Naive B cell (primary cell): ENCODE measurements at regions not wholly inside any gene's neighbourhood (a gene's known extent, or its start where the extent isn't known, plus 50 kb on each side); places are given as distances from the start of the nearest gene placed in this dataset.

Experiments used
- ATAC-seq, 2 donors: fragments of 150-1000 bp; cut with Tn5 transposase; 2 replicates each; pipeline ENCODE4 v1.10.0; 2021; ENCODE audit warnings: low read depth in 2 of 2, mild to moderate bottlenecking in 2 of 2, moderate library complexity in 2 of 2
- DNase-seq: peaks from one replicate; pipeline ENCODE4 v3.0.0; 2022
- H3K27ac Mint-ChIP-seq, 6 donors: one replicate each; pipeline ENCODE4 v1.8.0; 2020 to 2022; ENCODE audit warnings: mild to moderate bottlenecking in 6 of 6, mixed read lengths in 6 of 6, moderate library complexity in 5 of 6, inconsistent platforms in 2 of 6
- H3K27me3 Mint-ChIP-seq, 3 donors: one replicate each; pipeline ENCODE4 v1.8.0; 2021 to 2022; ENCODE audit warnings: mixed read lengths in 3 of 3, mild to moderate bottlenecking in 1 of 3
- H3K36me3 Mint-ChIP-seq, 2 donors: one replicate each; pipeline ENCODE4 v1.8.0; 2020 to 2022; ENCODE audit warnings: mixed read lengths in 2 of 2, inconsistent platforms in 1 of 2, mild to moderate bottlenecking in 1 of 2
- H3K4me1 Mint-ChIP-seq, 3 donors: one replicate each; pipeline ENCODE4 v1.8.0; 2020 to 2022; ENCODE audit warnings: mixed read lengths in 3 of 3, inconsistent platforms in 1 of 3, mild to moderate bottlenecking in 1 of 3, moderate library complexity in 1 of 3
- H3K4me3 Mint-ChIP-seq, 8 donors: one replicate each; pipeline ENCODE4 v1.8.0; 2020 to 2022; ENCODE audit warnings: mild to moderate bottlenecking in 8 of 8, mixed read lengths in 8 of 8, moderate library complexity in 8 of 8, inconsistent platforms in 2 of 8
- H3K9me3 Mint-ChIP-seq, 7 donors: one replicate each; pipeline ENCODE4 v1.8.0; 2020 to 2022; ENCODE audit warnings: mixed read lengths in 7 of 7, mild to moderate bottlenecking in 5 of 7, inconsistent platforms in 2 of 7, moderate library complexity in 1 of 7

GRCh38 chr5:39726467-39726866 is 301.7 kb upstream of the DAB2 start:
- H3K27ac Mint-ChIP-seq, result no peak overlapping the region
- no peak overlapping the region for H3K4me3 Mint-ChIP-seq
- H3K36me3 Mint-ChIP-seq, result no peaks in the 10 kb centered on the region
- no peak for ATAC-seq
- H3K4me1 Mint-ChIP-seq, result no peaks in the 10 kb centered on the region
- H3K27me3 Mint-ChIP-seq, result no peaks in the 10 kb centered on the region
- no peak for DNase-seq
- H3K9me3 Mint-ChIP-seq, result no peaks in the 10 kb centered on the region

GRCh38 chr5:39721394-39721793 is 296.6 kb upstream of the DAB2 start:
- ATAC-seq, result no peak
- Mint-ChIP-seq H3K27ac (no peak overlapping the region), H3K27me3 (peaks cover 0 to 5% (median 0%) of the 10 kb centered on the region in 3 donors), H3K4me1 (no peaks in the 10 kb centered on the region), H3K36me3 (no peaks in the 10 kb centered on the region), H3K9me3 (no peaks in the 10 kb centered on the region), H3K4me3 (no peak overlapping the region)
- DNase-seq, result no peak

GRCh38 chr5:39720136-39720535 is 295.4 kb upstream of the DAB2 start:
- no peaks in the 10 kb centered on the region for H3K36me3 Mint-ChIP-seq

GRCh38 chr5:39717176-39717897 is 292.6 kb upstream of the DAB2 start:
- H3K27me3 Mint-ChIP-seq, result peaks cover 0 to 5% (median 0%) of the 10 kb centered on the region in 3 donors
- no peak for DNase-seq
- H3K4me1 Mint-ChIP-seq, result no peaks in the 10 kb centered on the region
- no peaks in the 10 kb centered on the region for H3K9me3 Mint-ChIP-seq
- no peak overlapping the region for H3K4me3 Mint-ChIP-seq
- H3K36me3 Mint-ChIP-seq, result no peaks in the 10 kb centered on the region
- no peak for ATAC-seq
- no peak overlapping the region for H3K27ac Mint-ChIP-seq

More at GRCh38 chr5:39720136-39720535, 295.4 kb upstream of the DAB2 start:
- Mint-ChIP-seq H3K27me3 (peaks cover 0 to 5% (median 0%) of the 10 kb centered on the region in 3 donors), H3K27ac (no peak overlapping the region), H3K4me3 (no peak overlapping the region), H3K9me3 (no peaks in the 10 kb centered on the region), H3K4me1 (no peaks in the 10 kb centered on the region)
- ATAC-seq (no peak), DNase-seq (no peak)

- DNase-seq, result peak; percentile 6
- Mint-ChIP-seq H3K27me3 (peaks cover 0 to 5% (median 0%) of the 10 kb centered on the region in 3 donors), H3K4me3 (no peak overlapping the region), H3K4me1 (no peaks in the 10 kb centered on the region), H3K27ac (no peak overlapping the region), H3K36me3 (no peaks in the 10 kb centered on the region), H3K9me3 (no peaks in the 10 kb centered on the region)
- ATAC-seq, result peak in 1 of 2 donors; percentile 41
These were observed 291.8 kb upstream of the DAB2 start for GRCh38 chr5:39716532-39717028.

- no peaks in the 10 kb centered on the region for H3K4me1 Mint-ChIP-seq
- H3K36me3 Mint-ChIP-seq, result no peaks in the 10 kb centered on the region
- peak; percentile 24 for DNase-seq
- H3K27me3 Mint-ChIP-seq, result peaks cover 3 to 11% (median 8%) of the 10 kb centered on the region in 3 donors
- ATAC-seq, result no peak
- H3K27ac Mint-ChIP-seq, result no peak overlapping the region
- H3K9me3 Mint-ChIP-seq, result no peaks in the 10 kb centered on the region
- H3K4me3 Mint-ChIP-seq, result no peak overlapping the region
These were observed 289.4 kb upstream of the DAB2 start for GRCh38 chr5:39714036-39714698.

GRCh38 chr5:39713250-39713916 is 288.6 kb upstream of the DAB2 start:
- no peak for ATAC-seq
- H3K9me3 Mint-ChIP-seq, result no peaks in the 10 kb centered on the region

GRCh38 chr5:39712316-39713249 is 287.8 kb upstream of the DAB2 start:
- no peak overlapping the region for H3K27ac Mint-ChIP-seq
- DNase-seq, result no peak
- H3K4me3 Mint-ChIP-seq, result no peak overlapping the region
- peaks cover 6 to 11% (median 8%) of the 10 kb centered on the region in 3 donors for H3K27me3 Mint-ChIP-seq
- no peak for ATAC-seq
- no peaks in the 10 kb centered on the region for H3K36me3 Mint-ChIP-seq
- no peaks in the 10 kb centered on the region for H3K4me1 Mint-ChIP-seq
- H3K9me3 Mint-ChIP-seq, result no peaks in the 10 kb centered on the region

More at GRCh38 chr5:39713250-39713916, 288.6 kb upstream of the DAB2 start:
- Mint-ChIP-seq H3K4me3 (no peak overlapping the region), H3K27ac (no peak overlapping the region), H3K27me3 (peaks cover 8 to 10% (median 8%) of the 10 kb centered on the region in 3 donors), H3K4me1 (no peaks in the 10 kb centered on the region), H3K36me3 (no peaks in the 10 kb centered on the region)
- DNase-seq, result no peak

- H3K27ac Mint-ChIP-seq, result no peak overlapping the region
- no peaks in the 10 kb centered on the region for H3K4me1 Mint-ChIP-seq
- ATAC-seq (no peak), DNase-seq (no peak)
- no peak overlapping the region for H3K4me3 Mint-ChIP-seq
- H3K9me3 Mint-ChIP-seq, result no peaks in the 10 kb centered on the region
- H3K36me3 Mint-ChIP-seq, result no peaks in the 10 kb centered on the region
- peaks cover 6 to 18% (median 11%) of the 10 kb centered on the region in 3 donors for H3K27me3 Mint-ChIP-seq
These were observed 287.0 kb upstream of the DAB2 start for GRCh38 chr5:39711821-39712220.

GRCh38 chr5:39709032-39709431 is 284.3 kb upstream of the DAB2 start:
- DNase-seq (no peak), ATAC-seq (no peak)
- no peaks in the 10 kb centered on the region for H3K9me3 Mint-ChIP-seq
- H3K4me1 Mint-ChIP-seq, result no peaks in the 10 kb centered on the region
- H3K27ac Mint-ChIP-seq, result no peak overlapping the region
- H3K4me3 Mint-ChIP-seq, result no peak overlapping the region
- H3K27me3 Mint-ChIP-seq, result peaks cover 6 to 21% (median 19%) of the 10 kb centered on the region in 3 donors
- no peaks in the 10 kb centered on the region for H3K36me3 Mint-ChIP-seq

- Mint-ChIP-seq H3K27ac (no peak overlapping the region), H3K36me3 (no peaks in the 10 kb centered on the region), H3K4me3 (no peak overlapping the region), H3K9me3 (no peaks in the 10 kb centered on the region), H3K4me1 (no peaks in the 10 kb centered on the region), H3K27me3 (peaks cover 0 to 13% (median 11%) of the 10 kb centered on the region in 3 donors)
- no peak for ATAC-seq
- no peak for DNase-seq
These were observed 278.1 kb upstream of the DAB2 start for GRCh38 chr5:39702928-39703327.

- no peak for DNase-seq
- Mint-ChIP-seq H3K27me3 (peaks cover 0 to 9% (median 0%) of the 10 kb centered on the region in 3 donors), H3K4me3 (no peak overlapping the region), H3K9me3 (no peaks in the 10 kb centered on the region), H3K27ac (no peak overlapping the region), H3K36me3 (no peaks in the 10 kb centered on the region), H3K4me1 (no peaks in the 10 kb centered on the region)
- ATAC-seq, result no peak
These were observed 275.7 kb upstream of the DAB2 start for GRCh38 chr5:39700523-39700922.
